DND-41 (cell line): ENCODE measurements at regions not wholly inside any gene's neighbourhood (a gene's known extent, or its start where the extent isn't known, plus 50 kb on each side); places are given as distances from the start of the nearest gene placed in this dataset.

ENCODE experiments used
- ATAC-seq: fragments of 200-7000 bp; cut with Tn5 transposase; 3 replicates; pipeline ENCODE4 v1.9.1; 2021; ENCODE audit warnings: low read depth; ENCODE audit not compliant: insufficient read depth
- DNase-seq: peaks from one replicate; pipeline ENCODE4 v3.0.0-alpha.2; 2020
- H2AFZ ChIP-seq: 2 replicates; pipeline ENCODE4 v1.6.0; 2012; ENCODE audit warnings: low read depth, low read length
- H3K27ac ChIP-seq: 2 replicates; pipeline ENCODE4 v1.5.1; 2012; ENCODE audit warnings: low read length, inconsistent platforms
- H3K27me3 ChIP-seq: fragments of 200-600 bp; sonication (generic); 2 replicates; pipeline ENCODE4 v1.6.0; 2012; ENCODE audit warnings: low read length, mild to moderate bottlenecking, inconsistent platforms; ENCODE audit not compliant: insufficient read depth, poor library complexity
- H3K36me3 ChIP-seq: 2 replicates; pipeline ENCODE4 v1.5.1; 2012; ENCODE audit warnings: low read length, inconsistent platforms; ENCODE audit not compliant: insufficient read depth
- H3K4me1 ChIP-seq: 2 replicates; pipeline ENCODE4 v1.5.1; 2012; ENCODE audit warnings: mild to moderate bottlenecking, low read length; ENCODE audit not compliant: insufficient read depth
- H3K4me2 ChIP-seq: 2 replicates; pipeline ENCODE4 v1.6.0; 2012; ENCODE audit warnings: mild to moderate bottlenecking, moderate library complexity, low read length, inconsistent platforms; ENCODE audit not compliant: insufficient read depth
- H3K4me3 ChIP-seq, 2 experiments: fragments of 200-600 bp in 1 of 2; shearing (Covaris generic) in 1 of 2; 2 replicates each; pipeline ENCODE4 v1.5.1; 2012 to 2016; ENCODE audit warnings: inconsistent platforms in 2 of 2, low read length in 2 of 2, mild to moderate bottlenecking in 2 of 2, low read depth in 1 of 2, moderate library complexity in 1 of 2
- H3K79me2 ChIP-seq: 2 replicates; pipeline ENCODE4 v1.6.0; 2012; ENCODE audit warnings: low read length, inconsistent platforms; ENCODE audit not compliant: insufficient read depth
- H3K9ac ChIP-seq: 2 replicates; pipeline ENCODE4 v1.6.0; 2012; ENCODE audit warnings: low read depth, mild to moderate bottlenecking, inconsistent platforms, low read length, moderate library complexity
- H3K9me3 ChIP-seq: 2 replicates; pipeline ENCODE4 v1.5.1; 2012; ENCODE audit warnings: low read length, moderate library complexity, mild to moderate bottlenecking, inconsistent platforms; ENCODE audit not compliant: insufficient read depth, severe bottlenecking
- H4K20me1 ChIP-seq: 2 replicates; pipeline ENCODE4 v1.6.0; 2012; ENCODE audit warnings: low read length; ENCODE audit not compliant: insufficient read depth
- EZH2 ChIP-seq: IDR thresholded peaks from 3 replicates; pipeline ENCODE4 v1.6.1; 2012; ENCODE audit warnings: borderline replicate concordance, low read depth, mild to moderate bottlenecking, moderate library complexity, low read length, inconsistent platforms; ENCODE audit not compliant: severe bottlenecking
- TF ChIP-seq, protein P1 (sequence below): IDR thresholded peaks from 2 replicates; pipeline ENCODE4 v1.5.1; 2012; ENCODE audit warnings: borderline replicate concordance, low read length, moderate library complexity, mild to moderate bottlenecking; ENCODE audit not compliant: poor library complexity, severe bottlenecking; ENCODE audit errors: extremely low read depth

DNA sequence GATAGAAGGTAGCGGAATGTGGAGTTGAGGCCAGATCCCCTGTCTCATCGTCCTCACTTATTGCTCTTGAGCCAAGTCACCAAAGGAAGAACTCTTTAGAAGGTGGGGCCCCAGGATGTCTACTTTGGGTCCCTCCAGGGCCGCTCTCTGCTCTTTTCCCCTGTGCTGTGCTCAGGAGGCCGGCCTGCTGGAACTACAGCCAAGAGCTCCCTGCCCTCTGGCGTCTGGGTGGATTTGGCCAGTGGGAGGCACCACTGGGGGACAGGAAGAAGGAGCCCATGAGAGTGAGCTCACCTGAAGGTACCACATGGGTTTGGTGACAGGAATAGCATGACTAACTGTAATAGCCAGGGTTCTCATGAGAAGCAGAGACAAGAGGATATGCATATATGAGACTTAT, 97.7 kb upstream of the FAM180A start:
- DNase-seq = no peak
- TF ChIP-seq, protein P1, sequence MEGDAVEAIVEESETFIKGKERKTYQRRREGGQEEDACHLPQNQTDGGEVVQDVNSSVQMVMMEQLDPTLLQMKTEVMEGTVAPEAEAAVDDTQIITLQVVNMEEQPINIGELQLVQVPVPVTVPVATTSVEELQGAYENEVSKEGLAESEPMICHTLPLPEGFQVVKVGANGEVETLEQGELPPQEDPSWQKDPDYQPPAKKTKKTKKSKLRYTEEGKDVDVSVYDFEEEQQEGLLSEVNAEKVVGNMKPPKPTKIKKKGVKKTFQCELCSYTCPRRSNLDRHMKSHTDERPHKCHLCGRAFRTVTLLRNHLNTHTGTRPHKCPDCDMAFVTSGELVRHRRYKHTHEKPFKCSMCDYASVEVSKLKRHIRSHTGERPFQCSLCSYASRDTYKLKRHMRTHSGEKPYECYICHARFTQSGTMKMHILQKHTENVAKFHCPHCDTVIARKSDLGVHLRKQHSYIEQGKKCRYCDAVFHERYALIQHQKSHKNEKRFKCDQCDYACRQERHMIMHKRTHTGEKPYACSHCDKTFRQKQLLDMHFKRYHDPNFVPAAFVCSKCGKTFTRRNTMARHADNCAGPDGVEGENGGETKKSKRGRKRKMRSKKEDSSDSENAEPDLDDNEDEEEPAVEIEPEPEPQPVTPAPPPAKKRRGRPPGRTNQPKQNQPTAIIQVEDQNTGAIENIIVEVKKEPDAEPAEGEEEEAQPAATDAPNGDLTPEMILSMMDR = no peak
- TF ChIP-seq EZH2 = no peak
- no peak for ATAC-seq

DNA sequence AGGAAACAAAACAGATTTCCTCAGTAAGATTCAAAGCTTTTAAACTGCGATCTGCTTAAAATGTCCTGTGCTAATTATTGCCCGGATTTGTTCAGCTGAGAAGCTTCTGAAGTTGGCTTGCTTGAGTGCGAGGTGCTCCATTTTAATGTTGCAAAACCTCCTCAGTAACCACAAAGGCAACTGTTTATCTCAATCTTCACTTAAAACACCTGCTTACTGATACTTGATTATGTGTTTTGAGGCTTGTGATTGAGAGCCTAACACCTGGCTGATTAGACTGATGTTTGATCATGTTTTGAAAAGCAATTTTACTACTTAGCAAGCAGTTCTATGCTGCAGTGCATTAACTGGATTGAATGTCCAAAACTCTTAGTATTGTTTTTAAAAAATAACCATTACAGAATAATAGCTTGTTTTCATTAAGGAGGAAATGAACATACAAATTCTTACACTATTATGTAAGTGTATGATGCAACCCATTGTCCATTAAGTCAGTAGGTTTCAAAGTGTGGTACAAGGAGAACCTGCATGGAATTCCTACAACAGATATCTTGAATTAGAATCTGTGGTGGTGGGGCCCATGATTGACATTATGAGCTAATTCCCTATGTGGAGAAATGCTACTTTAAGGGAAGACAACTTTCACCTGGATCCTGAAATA, 96.9 kb upstream of the FAM180A start:
- Histone ChIP-seq H3K4me2 (no peak overlapping the region), H3K9me3 (no peaks in the 10 kb centered on the region), H4K20me1 (no peaks in the 10 kb centered on the region), H3K27ac (no peak overlapping the region), H3K79me2 (no peaks in the 10 kb centered on the region), H2AFZ (no peak overlapping the region), H3K27me3 (peaks cover 3% of the 10 kb centered on the region), H3K36me3 (no peaks in the 10 kb centered on the region), H3K4me3 (no peak overlapping the region), H3K4me1 (no peaks in the 10 kb centered on the region), H3K9ac (no peak overlapping the region)
- TF ChIP-seq, protein P1 = no peak
- no peak for TF ChIP-seq EZH2
- no peak for ATAC-seq
- no peak for DNase-seq

More for the DNA sequence above, 97.7 kb upstream of the FAM180A start:
- Histone ChIP-seq H3K79me2 (no peaks in the 10 kb centered on the region), H3K9me3 (no peaks in the 10 kb centered on the region), H3K9ac (no peak overlapping the region), H3K4me1 (no peaks in the 10 kb centered on the region), H3K4me3 (no peak overlapping the region), H3K27ac (no peak overlapping the region), H3K4me2 (no peak overlapping the region), H3K36me3 (no peaks in the 10 kb centered on the region), H2AFZ (no peak overlapping the region), H4K20me1 (no peaks in the 10 kb centered on the region), H3K27me3 (peaks cover 3% of the 10 kb centered on the region)

DNA sequence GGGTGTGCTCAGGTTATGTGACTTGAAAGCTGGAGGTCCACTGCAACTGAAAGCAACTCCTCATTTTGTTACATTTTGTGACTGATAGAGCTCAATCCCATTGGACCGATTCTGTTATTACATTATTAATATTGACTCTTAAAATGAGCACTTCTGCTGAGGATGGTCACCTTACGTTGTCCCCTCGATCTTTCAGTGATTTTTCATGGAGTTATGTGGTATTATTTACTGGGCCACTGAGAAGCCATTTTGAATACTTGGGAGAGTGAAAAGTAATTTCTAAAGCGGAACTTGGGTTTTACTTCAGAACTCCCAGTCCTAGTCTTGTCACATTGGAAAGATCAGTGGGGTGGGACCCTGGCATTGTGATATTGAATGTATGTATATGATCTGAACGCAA, 96.3 kb upstream of the FAM180A start:
- no peak overlapping the region for H3K4me2 ChIP-seq
- DNase-seq (no peak), ATAC-seq (no peak)
- TF ChIP-seq, protein P1 = no peak
- no peak for TF ChIP-seq EZH2
- H3K4me1 ChIP-seq = no peaks in the 10 kb centered on the region
- no peak overlapping the region for H3K4me3 ChIP-seq
- H2AFZ ChIP-seq = no peak overlapping the region
- peaks cover 3% of the 10 kb centered on the region for H3K27me3 ChIP-seq
- H3K36me3 ChIP-seq = no peaks in the 10 kb centered on the region
- no peaks in the 10 kb centered on the region for H3K79me2 ChIP-seq
- H3K27ac ChIP-seq = no peak overlapping the region
- no peak overlapping the region for H3K9ac ChIP-seq
- no peaks in the 10 kb centered on the region for H4K20me1 ChIP-seq
- H3K9me3 ChIP-seq = no peaks in the 10 kb centered on the region
